ENCODE measurements at regions not wholly inside any gene's neighbourhood (a gene's known extent, or its start where the extent isn't known, plus 50 kb on each side); places are given as distances from the start of the nearest gene placed in this dataset.

DNA sequence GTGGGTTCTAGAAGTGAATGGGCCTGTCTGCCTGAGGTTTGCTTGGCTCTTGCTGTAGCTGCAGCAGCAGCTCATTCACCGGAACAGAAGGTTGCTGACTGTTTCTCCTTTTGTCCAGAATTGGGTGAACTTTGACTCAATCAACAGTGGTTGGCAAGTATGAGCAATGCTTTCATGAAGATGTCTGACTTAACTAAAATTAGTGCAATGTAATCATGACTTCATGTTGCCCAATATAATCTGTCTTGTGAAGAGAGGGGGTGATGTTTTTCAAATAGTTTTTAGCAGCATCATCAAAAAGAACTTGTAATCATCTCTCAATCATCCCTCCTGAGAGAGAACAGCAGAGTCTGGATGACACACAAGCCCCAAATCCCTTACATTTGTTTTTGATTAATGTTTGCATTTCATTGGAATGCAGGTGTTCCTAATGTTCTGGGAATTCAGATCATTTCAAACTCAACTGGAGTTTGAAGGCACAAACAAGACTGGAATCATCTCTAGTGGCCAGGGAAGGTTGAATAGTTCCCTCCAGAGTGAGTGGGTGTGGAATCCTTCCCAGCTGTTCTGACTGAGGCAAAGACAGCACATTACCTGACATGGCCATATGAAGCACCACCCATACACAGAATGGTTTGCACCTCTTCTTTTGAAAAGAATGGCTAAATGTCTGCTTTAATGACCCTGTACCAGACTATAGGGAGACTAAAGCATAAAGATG, 82.9 kb downstream of the HLX start:
- no peaks in the 10 kb centered on the region for H3K9me1 ChIP-seq (replicated peaks; ENCODE audit: control insufficient read depth, extremely low read depth, insufficient read depth, low read length)
- ChIA-PET POLR2A (no interaction called here), CTCF (no interaction called here)
- no peak overlapping the region for H2AFZ ChIP-seq (ENCODE audit: low read depth, low read length)
- intact Hi-C loops (cut with micrococcal nuclease): no loop called here
- H4K20me1 ChIP-seq (replicated peaks; ENCODE audit: control insufficient read depth, extremely low read depth, insufficient read depth, low read length): no peaks in the 10 kb centered on the region
- no TSS peak for BruUV-seq (replicated peaks)
- no peaks in the 10 kb centered on the region for H3K4me1 ChIP-seq (ENCODE audit: control insufficient read depth, extremely low read depth, insufficient read depth, low read length)
- H3K36me3 ChIP-seq (ENCODE audit: control insufficient read depth in 2 of 2, extremely low read depth in 1 of 2, insufficient read depth in 2 of 2, low read length in 2 of 2): no peaks in the 10 kb centered on the region
- no peak overlapping the region for H3K9ac ChIP-seq (replicated peaks; ENCODE audit: extremely low read depth, insufficient read depth, low read length)
- no peak for FAIRE-seq
- TF ChIP-seq FOS (IDR thresholded peaks at IDR 0.05; ENCODE audit: borderline replicate concordance, insufficient read depth, low read length) (no peak), POLR2AphosphoS5 (IDR thresholded peaks at IDR 0.05; ENCODE audit: insufficient read depth, low read depth, low read length) (no peak), JUN (IDR thresholded peaks at IDR 0.05; ENCODE audit: borderline replicate concordance, insufficient read depth, insufficient read length, low read depth) (no peak), MYC (IDR thresholded peaks at IDR 0.05; ENCODE audit: low read depth, low read length) (no peak), POLR2A (IDR thresholded peaks at IDR 0.05; ENCODE audit: low read depth, low read length) (no peak), GATA2 (IDR thresholded peaks at IDR 0.05; ENCODE audit: insufficient read depth, insufficient read length, low read depth, low read length) (no peak), EZH2 (IDR thresholded peaks at IDR 0.05; ENCODE audit: borderline replicate concordance, low read depth, low read length, severe bottlenecking) (no peak)
- TF ChIP-seq, protein P1, sequence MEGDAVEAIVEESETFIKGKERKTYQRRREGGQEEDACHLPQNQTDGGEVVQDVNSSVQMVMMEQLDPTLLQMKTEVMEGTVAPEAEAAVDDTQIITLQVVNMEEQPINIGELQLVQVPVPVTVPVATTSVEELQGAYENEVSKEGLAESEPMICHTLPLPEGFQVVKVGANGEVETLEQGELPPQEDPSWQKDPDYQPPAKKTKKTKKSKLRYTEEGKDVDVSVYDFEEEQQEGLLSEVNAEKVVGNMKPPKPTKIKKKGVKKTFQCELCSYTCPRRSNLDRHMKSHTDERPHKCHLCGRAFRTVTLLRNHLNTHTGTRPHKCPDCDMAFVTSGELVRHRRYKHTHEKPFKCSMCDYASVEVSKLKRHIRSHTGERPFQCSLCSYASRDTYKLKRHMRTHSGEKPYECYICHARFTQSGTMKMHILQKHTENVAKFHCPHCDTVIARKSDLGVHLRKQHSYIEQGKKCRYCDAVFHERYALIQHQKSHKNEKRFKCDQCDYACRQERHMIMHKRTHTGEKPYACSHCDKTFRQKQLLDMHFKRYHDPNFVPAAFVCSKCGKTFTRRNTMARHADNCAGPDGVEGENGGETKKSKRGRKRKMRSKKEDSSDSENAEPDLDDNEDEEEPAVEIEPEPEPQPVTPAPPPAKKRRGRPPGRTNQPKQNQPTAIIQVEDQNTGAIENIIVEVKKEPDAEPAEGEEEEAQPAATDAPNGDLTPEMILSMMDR (IDR thresholded peaks at IDR 0.05; ENCODE audit: extremely low read depth in 1 of 2, insufficient read depth in 1 of 2, low read depth in 1 of 2, low read length in 2 of 2): no peak
- TF ChIP-seq, protein P2, sequence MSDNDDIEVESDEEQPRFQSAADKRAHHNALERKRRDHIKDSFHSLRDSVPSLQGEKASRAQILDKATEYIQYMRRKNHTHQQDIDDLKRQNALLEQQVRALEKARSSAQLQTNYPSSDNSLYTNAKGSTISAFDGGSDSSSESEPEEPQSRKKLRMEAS (IDR thresholded peaks at IDR 0.05; ENCODE audit: insufficient read depth, insufficient read length): no peak
- H3K27ac ChIP-seq (ENCODE audit: insufficient read depth, low read depth, low read length): no peak overlapping the region
- DNase-seq (ENCODE audit: low read depth, low spot score): no peak
- no peak overlapping the region for H3K4me3 ChIP-seq (replicated peaks in 1 of 3; ENCODE audit: insufficient read depth in 1 of 3, low read depth in 1 of 3, low read length in 3 of 3)
- dilution Hi-C loops (cut with MboI; ENCODE audit: extremely low pct_ligation_motif_present, low sequenced_read_pairs): no loop called here
- H3K9me3 ChIP-seq (replicated peaks; ENCODE audit: control insufficient read depth, insufficient read depth, low read length): no peaks in the 10 kb centered on the region
- no peaks in the 10 kb centered on the region for H3K27me3 ChIP-seq (ENCODE audit: control insufficient read depth in 2 of 2, insufficient read depth in 2 of 2, low read length in 2 of 2)
- H3K79me2 ChIP-seq (ENCODE audit: control insufficient read depth, insufficient read depth, low read length): no peaks in the 10 kb centered on the region
- no peak overlapping the region for H3K4me2 ChIP-seq (ENCODE audit: insufficient read depth, low read length)
